ENCODE measurements at regions not wholly inside any gene's neighbourhood (a gene's known extent, or its start where the extent isn't known, plus 50 kb on each side); places are given as distances from the start of the nearest gene placed in this dataset.
"Not testable (repeated sequence)": the region's sequence is repeated elsewhere in the genome, so short reads cannot be mapped to it uniquely, and the experiment has no call there.

DNA sequence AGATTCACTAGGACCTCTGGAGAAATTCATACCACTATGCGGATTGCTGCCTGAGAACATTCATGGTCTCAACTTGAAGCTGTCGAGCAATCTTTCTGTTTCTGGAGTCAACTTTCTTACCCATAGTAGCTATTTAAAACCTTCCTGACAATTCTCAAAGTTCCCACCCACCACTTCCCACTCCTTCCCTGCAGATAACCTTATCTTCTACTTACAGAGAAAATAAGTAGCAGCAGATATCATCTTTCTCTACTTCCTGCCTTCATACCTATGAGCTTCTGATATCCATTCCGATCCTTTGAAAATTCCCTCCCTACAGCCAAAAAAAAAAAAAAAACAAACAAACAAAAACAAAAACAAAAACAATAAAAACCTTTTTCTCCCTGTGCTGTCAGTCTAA lies 81.2 kb upstream of the CYRIA start:
- CTCF ChIA-PET = no interaction called here
- POLR2A ChIA-PET = no interaction called here

DNA sequence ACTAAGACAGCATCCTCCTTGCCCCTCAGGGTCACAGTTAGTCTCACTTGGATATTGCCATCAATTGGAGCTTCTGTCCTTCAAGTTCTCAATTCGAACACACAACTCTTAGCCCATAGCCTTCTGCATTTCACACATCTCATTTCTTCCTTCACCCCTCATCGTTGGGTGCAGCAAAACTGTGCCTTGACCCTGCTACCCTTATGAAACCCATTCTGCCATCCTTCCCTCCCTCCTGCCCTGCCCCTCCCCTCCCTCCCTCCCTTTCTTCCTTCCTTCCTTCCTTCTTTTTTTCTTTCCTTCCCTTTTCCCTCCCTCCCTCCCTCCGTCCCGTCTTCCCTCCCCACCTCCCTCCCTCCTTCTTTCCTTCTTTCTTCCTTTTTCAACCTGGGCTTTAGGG lies 80.7 kb upstream of the CYRIA start:
- ChIA-PET POLR2A (no interaction called here), CTCF (no interaction called here)

DNA sequence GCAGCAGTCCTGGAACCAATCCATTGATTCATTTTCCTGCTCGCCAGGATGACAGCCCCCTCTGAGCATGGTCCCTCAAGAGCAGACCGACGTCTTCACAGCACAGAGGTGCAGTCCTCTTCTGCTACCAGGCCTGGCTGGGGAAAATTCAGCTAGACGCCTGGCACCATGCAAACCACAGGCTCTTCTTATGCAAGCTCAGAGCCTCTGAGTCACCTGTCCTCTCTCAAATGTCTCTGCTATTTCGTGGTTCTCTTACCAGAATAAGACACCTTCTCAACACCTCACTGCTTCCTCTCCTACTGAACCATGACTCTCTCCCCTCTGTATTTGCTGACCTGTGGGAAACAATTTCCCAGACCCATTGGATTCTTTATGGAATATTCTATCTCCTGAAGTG lies 79.8 kb upstream of the CYRIA start:
- CTCF ChIA-PET = no interaction called here
- POLR2A ChIA-PET = no interaction called here

DNA sequence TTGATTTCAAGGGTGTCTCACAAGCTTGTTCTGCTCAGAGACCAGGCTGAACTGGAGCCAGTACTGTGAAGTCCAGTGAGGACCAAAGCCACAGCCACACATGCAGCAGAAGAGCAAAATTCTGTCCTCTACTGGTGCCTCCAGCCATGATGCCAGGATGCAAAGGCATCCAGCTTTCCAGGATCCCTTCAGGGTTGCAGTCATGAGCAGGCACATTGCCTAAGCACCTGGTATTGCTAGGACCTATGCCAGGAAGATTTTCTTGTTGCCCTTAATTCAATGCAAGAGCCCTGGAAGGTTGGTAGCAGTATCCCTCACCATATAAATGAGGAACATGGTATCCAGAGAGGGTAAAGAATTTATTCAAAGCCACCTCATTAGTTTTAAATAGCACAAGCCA lies 78.9 kb upstream of the CYRIA start:
- ChIA-PET POLR2A (no interaction called here), CTCF (no interaction called here)

DNA sequence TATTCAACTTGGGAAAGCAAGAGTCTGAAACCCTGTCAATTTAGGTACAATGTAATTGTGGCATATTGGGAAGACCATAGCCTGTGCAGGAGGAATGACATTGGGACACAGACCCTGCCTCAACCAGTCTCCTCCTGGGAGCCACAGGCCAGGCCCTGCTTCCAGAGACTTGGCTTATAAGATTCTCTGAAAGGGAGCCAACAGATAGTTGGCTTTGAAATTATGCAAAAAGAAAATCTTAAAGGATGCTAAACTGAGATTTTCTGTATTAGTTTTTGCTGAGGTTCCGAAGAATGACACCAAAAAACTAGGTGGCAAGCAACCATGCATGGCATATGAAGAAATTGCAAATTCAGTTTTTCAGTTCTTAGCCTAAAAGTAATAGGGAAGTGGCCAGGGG lies 76.4 kb upstream of the CYRIA start:
- ChIA-PET CTCF (no interaction called here), POLR2A (no interaction called here)

DNA sequence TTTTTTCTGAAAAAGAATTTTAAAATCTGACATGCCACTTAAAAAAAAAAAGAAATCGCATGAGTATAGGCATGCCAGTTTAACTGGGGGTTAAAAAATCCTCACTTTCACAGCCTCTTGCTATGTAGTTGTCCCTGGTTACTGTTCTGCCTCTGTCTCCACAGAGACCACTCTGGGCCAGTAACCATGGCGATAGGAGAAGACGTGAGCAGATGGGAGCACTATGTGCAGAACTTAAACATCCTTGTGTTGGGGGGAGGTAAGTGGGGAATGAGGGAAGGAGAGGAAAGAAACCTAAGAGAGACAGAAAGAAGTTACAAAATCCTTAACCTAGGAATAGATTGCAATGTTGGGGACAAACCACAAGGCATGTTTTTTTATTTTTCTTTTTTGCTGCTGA lies 75.9 kb upstream of the CYRIA start:
- CTCF ChIA-PET = no interaction called here

DNA sequence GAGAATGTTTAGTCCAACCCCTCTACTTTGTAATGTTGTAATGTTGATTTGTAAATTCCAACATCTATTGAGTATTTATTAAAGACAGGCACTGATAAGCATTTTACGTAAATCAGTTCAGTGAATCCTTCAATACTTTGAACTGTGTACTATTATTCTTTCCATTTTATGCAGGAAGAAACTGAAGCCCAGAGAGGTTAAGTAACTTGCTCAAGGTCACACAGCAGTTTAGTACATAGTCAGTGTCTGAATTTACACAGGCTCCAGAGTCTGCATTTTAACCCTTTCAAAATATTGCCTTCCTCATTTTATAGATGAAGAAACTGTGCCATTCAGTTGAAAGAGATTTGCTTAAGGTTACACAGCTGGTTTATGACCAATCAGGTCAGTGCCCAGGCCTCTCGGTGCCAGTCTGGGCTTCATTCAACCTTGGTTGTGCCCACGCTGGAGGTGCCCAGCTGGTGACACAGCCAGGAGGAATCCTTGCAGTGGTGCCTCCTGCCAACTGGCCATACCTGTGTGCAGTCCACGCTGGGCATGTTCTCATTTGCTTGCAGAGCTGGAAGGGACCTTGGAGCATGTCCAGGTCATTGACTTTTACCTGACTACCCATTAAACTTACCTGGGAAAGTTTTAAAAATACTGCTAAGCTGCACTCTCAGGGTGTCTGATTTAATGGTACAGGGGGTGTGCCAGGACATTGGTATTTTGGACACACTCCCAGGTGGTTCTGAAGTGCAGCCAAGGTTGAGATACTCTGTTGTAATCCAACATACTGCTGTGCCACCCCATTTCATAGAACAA lies 74.3 kb upstream of the CYRIA start:
- CTCF ChIA-PET = no interaction called here

More for the DNA sequence above, 75.9 kb upstream of the CYRIA start:
- POLR2A ChIA-PET = no interaction called here

DNA sequence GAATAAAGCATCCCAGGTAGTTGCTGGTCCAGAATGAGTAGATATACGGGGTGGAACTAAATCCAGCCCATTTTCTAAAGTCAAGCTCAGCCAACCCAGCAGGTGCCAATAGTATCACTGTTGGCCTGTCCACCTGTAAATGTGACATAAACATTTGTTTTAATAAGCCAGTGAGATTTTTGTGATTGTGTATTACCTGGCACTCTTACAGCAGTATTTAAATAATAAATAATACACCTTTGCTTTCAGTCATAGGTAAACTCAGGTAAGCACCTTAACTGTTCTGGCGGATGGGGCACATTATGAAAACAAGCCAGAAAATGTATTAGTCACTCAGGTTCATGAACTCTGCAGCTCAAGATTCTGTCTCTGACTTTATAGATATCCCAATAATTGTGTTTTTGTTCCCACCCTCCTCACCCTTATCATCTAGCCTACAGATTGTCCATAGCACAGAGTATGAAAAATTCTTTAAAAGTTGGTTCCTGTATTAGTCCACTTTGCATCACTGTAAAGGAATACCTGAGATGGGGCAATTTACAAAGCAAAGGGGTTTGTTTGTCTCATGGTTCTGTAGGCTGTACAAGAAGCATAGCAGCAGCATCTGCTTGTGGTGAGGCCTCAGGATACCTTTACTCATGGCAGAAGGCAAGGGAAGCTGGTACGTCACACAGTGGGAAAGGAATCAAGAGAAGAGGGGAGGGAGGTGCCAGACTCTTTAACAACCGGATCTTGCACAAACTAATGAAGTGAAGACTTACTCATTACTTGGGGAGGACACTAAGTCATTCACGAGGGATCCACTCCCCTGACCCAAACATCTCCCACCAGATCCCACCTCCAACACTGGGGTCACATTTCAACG lies 73.0 kb upstream of the CYRIA start:
- ChIA-PET POLR2A (no interaction called here), CTCF (no interaction called here)

More for the DNA sequence above, 74.3 kb upstream of the CYRIA start:
- POLR2A ChIA-PET = no interaction called here

DNA sequence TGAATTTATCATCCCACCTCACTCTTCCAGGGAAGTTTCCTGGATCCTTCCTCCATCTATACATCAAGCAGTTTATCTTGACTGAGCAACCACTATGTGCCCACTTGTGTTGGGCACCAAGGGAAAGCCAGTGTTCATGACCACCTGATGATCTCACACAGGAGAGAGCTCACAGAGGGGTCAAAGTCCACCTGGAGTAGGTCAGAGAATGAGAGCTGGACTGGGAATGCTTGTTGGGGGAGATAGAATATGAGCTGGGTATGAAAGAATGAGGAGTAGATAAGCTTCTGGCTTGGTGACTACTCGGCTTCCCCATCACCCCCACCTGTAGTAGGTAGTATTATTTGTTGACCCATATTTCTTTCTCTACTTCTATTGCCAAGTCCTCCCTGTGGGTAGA lies 72.2 kb upstream of the CYRIA start:
- POLR2A ChIA-PET = no interaction called here
- CTCF ChIA-PET = no interaction called here

DNA sequence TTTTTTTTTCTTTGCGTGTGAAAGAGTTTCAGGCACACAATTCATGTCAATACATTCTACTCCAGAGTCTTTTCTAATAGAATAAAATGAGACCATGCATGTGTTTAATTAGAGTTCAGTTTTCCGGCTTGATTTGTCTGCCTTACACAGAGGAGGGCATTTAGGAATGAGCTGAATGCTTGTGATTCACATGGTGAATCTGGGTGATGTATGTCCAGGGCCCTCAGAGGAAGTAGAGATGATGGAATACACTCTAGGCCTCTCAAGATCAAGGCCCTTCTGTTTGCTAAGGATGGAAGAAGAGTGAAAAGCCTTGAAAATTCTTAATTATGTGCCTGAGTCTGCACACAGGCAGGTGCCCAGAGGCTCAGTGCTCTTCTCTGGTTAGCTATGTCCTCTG lies 71.0 kb upstream of the CYRIA start:
- POLR2A ChIA-PET = no interaction called here
- CTCF ChIA-PET = no interaction called here

DNA sequence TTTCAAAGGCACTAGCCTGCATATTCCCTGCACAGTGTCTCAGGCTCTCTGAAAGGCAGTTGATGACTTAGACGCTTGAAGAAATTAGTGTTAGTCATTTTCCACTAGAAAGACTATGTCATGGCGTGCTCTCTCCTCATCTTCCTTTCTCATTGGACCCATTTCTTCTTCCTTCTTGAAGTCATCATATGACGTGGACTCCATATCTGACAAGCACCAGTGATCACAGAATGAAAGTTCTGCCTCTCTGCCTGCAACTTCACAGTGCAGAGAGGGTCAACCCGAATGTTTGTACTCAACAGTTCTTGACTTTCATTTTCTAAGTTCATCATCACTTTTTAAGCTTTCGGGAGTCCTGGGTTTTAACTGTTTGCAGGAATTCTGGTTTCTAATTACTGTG lies 63.7 kb upstream of the CYRIA start:
- ChIA-PET POLR2A (no interaction called here), CTCF (no interaction called here)

DNA sequence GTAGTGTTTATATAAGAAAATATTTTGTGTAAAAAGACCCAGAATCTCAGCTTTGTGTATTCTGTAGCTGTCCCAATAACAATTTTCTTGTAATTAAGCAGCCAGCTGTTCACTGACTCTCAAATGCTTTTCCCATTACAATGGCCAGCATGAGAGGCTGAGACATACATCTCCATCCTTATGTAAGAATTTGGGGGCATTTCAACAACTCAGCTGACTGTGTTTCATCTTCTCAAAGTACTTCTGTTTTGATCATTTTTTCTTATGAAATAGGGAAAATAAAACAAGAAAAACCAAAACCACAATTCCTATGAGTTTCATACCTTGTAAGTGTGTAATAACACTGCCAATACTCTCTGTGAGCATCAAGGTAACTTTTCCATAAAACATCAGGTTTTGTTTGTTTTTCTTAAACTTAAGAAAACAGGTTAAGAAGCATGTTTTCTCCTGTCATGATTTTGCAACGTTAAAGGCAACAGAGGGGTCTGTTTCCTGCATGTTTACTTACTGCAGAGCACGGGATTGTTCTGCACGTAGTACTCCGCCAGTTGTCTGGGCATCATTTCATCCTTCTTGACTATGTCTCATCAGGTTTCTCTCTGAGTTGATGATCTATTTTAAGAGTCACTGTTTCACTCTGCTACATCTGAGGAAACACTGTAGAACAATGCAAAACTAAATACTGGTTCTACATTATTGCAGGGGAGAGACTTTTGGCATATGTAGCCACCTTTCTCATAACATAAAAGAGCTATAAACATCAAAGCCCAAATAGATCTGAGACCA lies 62.9 kb upstream of the CYRIA start:
- CTCF ChIA-PET = no interaction called here

DNA sequence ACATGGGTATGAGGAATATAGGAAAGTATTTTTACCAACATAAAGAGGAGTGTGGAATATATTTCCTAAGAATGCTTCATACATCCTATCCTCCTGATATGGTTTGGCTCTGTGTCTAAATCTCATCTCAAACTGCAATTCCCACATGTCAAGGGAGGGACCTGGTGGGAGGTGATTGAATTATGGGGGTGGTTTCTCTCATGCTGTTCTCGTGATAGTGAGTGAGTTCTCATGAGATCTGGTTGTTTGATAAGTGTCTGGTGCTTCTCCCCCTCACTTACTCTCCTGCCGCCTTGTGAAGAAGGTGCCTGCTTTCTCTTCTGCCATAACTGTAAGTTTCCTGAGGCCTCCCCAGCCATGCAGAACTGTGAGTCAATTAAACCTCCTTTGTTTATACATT lies 62.2 kb upstream of the CYRIA start:
- POLR2A ChIA-PET, CTCF ChIA-PET: not testable (repeated sequence)

More for the DNA sequence above, 62.9 kb upstream of the CYRIA start:
- POLR2A ChIA-PET = no interaction called here

DNA sequence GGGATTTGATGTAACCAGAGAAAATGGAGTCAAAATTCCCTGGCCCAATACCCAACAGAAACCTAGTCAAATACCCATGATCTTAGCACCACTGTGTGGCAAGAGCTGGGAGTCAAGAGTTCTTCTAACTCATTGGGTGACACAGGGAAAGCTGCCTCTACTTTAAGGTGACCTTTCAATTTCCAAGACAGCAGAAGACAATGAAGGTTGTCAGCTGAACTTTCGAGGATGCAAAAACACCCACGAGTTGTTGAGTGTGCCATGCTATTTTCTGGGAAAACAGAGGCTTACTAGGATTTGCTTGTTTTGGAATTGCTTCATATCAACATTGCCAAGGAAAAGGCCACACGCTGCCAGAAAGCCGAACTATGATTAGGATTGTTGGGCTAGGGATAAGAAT lies 61.6 kb upstream of the CYRIA start:
- ChIA-PET POLR2A (no interaction called here), CTCF (no interaction called here)

DNA sequence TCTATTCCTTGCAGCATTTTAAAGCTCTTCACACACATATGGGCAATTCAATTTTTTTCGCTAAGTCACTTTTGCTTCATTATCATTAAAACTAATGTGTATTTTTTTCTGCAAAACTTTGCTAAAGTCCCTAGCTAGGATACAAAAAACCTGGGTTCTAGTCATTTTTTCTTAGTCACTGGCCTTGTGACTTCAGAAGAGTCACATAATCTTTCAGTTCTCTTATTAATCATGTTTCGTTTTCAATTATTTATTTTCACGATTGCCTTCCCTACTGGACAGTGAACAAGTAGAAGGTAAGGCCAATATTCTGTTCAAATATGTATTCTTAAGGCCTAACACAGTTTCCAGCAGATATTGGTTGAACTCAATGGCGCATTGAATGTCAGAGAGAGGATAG lies 60.9 kb upstream of the CYRIA start:
- ChIA-PET CTCF (interaction anchor here (0.6 kb wide), 1 partner anchor 118 kb away, joined by 3 read pairs; no protein-coding TSS in a partner anchor), POLR2A (no interaction called here)

DNA sequence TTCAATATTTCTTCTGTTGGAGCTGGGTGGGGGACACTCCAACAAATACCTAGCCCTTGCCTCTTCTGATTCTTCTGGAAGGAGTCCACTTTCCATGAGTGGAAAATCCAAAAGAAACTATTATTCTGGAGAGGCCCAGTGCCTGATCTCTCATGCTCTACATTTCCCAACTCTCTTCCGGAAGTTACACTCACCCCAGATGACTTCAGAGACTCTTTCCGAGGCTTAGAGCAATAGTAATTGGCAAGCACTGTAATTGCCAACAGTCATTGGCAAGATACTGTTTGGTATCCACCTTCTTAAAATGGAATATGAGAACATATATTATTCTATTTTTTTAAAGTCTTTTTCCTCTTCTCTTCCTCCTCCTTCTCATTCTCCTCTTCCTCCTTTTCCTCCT lies 60.5 kb upstream of the CYRIA start:
- POLR2A ChIA-PET = no interaction called here
- CTCF ChIA-PET = interaction anchor here (0.6 kb wide), 1 partner anchor 118 kb away, joined by 3 read pairs; no protein-coding TSS in a partner anchor

DNA sequence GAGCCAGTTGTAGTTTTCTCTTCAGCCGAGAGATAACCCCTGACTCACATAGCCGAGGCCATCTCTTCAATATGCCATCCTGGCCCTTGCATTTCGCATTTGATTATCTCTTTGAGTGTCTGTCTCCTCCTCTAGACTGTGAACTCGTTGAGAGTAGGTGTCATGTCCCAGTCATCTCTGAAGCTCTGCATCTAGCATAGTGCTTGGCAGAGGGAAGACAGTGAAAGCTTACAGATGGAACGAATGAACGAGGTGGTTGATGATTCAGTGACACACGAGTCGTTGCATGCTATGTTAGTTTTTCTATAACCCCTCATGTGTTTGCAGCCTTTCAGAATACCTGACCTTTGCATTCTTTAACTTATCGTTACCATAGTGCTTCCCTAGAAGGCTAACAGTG lies 59.9 kb upstream of the CYRIA start:
- POLR2A ChIA-PET = no interaction called here
- CTCF ChIA-PET = no interaction called here

DNA sequence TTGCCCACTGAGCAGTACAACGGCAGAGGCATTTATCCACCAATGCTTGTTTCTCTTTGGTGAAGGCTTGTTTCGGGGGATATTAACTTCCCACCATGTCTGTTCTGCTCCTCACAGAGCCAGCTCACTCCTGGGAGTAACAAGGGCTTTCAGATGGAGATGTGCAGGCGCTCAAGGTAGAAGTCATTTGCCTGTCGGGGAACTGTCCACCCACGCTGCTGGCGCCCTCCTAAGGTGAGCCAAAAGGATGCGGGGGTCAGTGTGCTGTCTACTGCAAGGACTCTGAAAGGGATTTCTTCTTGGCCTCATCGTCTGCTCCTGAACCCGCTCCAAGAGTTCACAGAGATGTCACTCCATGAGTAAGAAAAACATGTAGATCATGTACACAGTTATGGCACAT lies 57.0 kb upstream of the CYRIA start:
- CTCF ChIA-PET = no interaction called here

DNA sequence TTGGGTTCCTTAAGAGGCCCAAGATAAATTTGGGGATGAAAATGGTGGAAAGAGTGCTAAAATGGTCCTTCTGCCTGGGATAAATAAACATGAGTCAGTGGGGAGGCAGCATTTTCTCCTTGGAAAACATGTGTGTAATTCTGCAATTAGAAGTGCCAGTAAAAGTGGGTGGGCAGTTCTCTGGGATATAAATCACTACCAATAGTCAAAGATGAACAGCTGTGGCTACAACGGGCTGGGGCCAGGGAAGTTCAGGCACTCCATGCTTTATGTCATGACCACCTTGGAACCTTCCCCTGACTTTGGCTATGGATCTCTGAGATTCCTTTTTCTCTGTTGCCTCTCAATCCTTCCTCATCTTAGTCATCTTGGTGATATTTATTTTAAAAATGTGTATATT lies 56.5 kb upstream of the CYRIA start:
- ChIA-PET POLR2A (no interaction called here), CTCF (no interaction called here)

More for the DNA sequence above, 57.0 kb upstream of the CYRIA start:
- POLR2A ChIA-PET = no interaction called here

DNA sequence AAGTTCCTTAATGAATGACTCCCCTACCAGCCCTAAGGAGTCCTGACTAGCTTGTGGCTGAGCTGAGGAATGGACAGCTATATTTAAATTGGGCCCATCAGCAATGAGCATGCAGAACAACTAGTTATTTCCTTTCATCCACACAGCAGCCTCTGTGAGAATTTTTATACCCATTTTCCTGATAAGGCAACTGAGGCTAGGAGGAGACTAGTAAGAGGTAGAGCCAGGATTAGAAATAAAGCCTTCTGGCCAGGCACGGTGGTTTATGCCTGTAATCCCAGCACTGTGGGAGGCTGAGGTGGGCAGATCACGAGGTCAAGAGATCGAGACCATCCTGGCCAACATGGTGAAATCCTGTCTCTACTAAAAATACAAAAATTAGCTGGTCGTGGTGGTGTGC lies 55.9 kb upstream of the CYRIA start:
- CTCF ChIA-PET, POLR2A ChIA-PET: not testable (repeated sequence)

DNA sequence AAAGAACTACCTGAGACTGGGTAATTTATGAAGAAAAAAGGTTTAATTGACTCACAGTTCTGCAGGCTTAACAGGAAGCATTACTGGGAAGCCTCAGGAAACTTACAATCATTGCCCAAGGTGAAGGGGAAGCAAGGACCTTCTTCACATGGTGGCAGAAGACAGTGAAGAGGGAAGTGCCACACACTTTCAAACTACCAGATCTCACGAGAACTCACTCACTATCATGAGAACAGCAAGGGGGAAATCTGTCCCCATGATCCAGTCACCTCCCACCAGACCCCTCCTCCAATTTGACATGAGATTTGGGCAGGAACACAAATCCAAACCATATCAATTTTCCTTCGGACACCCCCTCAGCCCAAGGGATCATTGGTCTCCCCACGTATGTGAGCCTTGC lies 55.1 kb upstream of the CYRIA start:
- POLR2A ChIA-PET, CTCF ChIA-PET: not testable (repeated sequence)
